Astrocyte (in vitro differentiated cells and primary cell): ENCODE measurements at regions not wholly inside any gene's neighbourhood (a gene's known extent, or its start where the extent isn't known, plus 50 kb on each side); places are given as distances from the start of the nearest gene placed in this dataset.

Source experiments
- CTCF ChIP-seq: IDR thresholded peaks from 2 replicates; pipeline ENCODE4 v1.5.1; 2011; ENCODE audit warnings: low read depth, mild to moderate bottlenecking, inconsistent platforms, low read length, moderate library complexity; ENCODE audit not compliant: insufficient read depth
- EZH2 ChIP-seq: IDR thresholded peaks from 2 replicates; pipeline ENCODE4 v1.6.1; 2012; ENCODE audit warnings: mild to moderate bottlenecking, low read length, inconsistent platforms; ENCODE audit not compliant: insufficient read depth

GRCh38 chr5:167889276-167889675 is 402.2 kb upstream of the WWC1 start:
- TF ChIP-seq CTCF (no peak), EZH2 (no peak)
